Sciatic nerve (tissue), 2 donors: ENCODE measurements at regions not wholly inside any gene's neighbourhood (a gene's known extent, or its start where the extent isn't known, plus 50 kb on each side); places are given as distances from the start of the nearest gene placed in this dataset.
"Not testable (repeated sequence)": the region's sequence is repeated elsewhere in the genome, so short reads cannot be mapped to it uniquely, and the experiment has no call there.

Source experiments
- ATAC-seq: fragments of 200-7000 bp; cut with Tn5 transposase; one replicate; pipeline ENCODE4 v1.9.1; 2020; ENCODE audit warnings: mild to moderate bottlenecking, moderate library complexity
- DNase-seq: peaks from one replicate; pipeline ENCODE4 v3.0.0-alpha.2; 2020; ENCODE audit warnings: low spot score
- intact Hi-C: fragments of 100-400 bp; cut with DNase I; formaldehyde crosslinking; loops from one replicate; pipeline ENCODE4 v1.14.2; 2022
- donor health status: DM: no; HTN: no; CAD: no.
- donor health status: DM: no; HTN: no; CAD: no.

DNA sequence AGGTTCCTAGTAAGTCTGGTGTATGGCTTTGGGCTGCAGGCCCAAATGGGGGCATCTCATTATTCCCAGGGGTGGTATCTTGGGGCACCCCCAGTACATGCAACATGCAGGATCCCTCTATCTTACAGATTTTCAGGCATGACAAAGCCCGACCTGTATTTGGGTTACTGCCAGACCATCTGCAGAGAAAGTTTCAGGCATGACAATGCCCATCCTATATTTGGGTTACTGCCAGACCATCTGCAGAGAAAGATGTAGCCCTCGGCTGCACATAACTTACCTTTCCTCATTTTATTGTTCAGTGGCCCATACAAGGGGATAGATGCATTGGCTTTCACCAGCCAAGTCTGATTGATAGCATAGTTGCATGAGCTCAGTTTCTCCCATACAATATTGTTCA is 112.2 kb upstream of the RAB18 start:
- DNase-seq (no peak), ATAC-seq (no peak)
- intact Hi-C loops: no loop called here

DNA sequence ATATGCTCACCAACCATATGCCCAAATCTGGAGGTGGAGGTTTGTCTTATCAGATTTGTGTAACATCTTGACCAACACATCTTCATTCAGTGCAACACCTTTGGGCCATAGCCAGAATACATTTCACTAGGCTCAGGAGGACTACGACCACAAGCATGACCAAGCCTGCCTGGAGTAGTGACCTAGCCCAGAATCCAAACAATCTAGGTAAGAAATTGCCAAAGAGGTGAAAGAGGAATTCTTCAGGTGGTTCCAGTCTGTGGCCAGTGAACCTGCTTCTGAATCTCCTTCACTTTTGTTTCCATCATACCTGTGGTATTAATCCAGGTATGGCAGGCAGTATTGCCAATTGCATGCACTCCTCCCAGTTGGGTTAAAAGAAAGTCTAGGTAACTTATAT is 112.8 kb upstream of the RAB18 start:
- intact Hi-C loops: no loop called here
- DNase-seq (no peak), ATAC-seq (no peak)

DNA sequence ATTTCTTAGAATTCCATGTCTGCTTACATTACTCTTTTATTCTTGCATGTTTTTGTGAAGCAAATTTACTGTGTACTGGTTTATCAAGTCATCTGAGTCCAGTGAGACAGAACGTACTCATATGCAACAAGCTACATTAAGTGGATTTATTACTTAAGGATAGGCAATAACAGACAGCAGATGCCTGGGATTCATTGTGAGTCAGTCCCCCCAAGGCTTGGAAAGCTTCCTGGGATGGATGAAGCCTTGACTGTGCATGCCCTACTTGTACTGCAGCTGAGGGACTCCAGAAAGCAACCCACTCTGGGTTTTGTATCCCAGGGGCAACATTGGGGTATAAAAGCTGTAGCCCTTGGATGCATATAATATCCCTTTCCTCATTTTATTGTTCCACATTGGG is 113.4 kb upstream of the RAB18 start:
- DNase-seq (no peak), ATAC-seq (no peak)
- intact Hi-C loops: no loop called here

GRCh38 chr10:27388761-27389399 is 115.2 kb upstream of the RAB18 start:
- intact Hi-C loops: no loop called here
- ATAC-seq (peak; percentile 88), DNase-seq (no peak)

- no peak for ATAC-seq
- intact Hi-C loops: no loop called here
- DNase-seq: no peak
Observed at GRCh38 chr10:27383595-27384542, 120.2 kb upstream of the RAB18 start.

DNA sequence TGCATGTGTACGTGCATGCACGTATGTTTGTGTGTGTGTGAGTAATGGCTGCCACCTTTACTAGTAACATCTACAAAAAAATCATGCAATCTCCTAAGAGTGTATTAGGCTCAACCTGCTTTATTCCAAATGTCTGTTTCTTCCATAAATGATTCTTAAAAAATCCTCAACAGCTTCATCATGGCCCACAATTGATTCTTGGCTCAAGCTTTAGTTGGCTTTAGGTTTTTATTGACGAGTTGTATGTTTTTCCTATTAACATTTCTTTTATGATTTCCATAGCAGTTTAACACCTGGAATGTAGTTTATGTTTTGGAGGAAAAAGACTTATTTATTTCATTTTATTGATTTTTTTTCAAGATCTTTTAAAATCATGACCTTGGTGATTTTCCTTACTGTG is 121.9 kb upstream of the RAB18 start:
- intact Hi-C loops: no loop called here
- no peak for DNase-seq
- ATAC-seq: no peak

- intact Hi-C loops: no loop called here
- DNase-seq (no peak), ATAC-seq (no peak)
Observed at GRCh38 chr10:27380929-27381358, 123.2 kb upstream of the RAB18 start.

DNA sequence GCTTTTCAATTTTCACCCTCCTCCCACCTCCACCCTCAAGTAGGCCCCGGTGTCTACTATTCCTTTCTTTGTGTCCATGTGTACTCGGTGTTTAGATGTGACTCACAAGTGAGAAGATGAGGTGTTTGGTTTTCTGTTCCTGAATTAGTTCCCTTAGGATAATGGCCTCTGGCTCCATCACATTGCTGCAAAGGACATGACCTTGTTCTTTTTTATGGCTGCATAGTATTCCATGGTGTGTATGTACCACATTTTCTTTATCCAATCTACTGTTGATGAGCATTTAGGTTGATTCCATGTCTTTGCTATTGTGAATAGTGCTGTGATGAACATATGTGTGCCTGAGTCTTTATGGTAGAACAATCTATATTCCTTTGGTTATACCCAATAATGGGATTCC is 125.1 kb upstream of the RAB18 start:
- intact Hi-C loops, DNase-seq, ATAC-seq: not testable (repeated sequence)

- ATAC-seq (no peak), DNase-seq (no peak)
- intact Hi-C loops: no loop called here
Observed at GRCh38 chr10:27373566-27374160, 130.4 kb upstream of the RAB18 start.

GRCh38 chr10:27372095-27372494 is 131.5 kb upstream of the ACBD5 start:
- no peak for DNase-seq
- ATAC-seq: no peak
- intact Hi-C loops: no loop called here

- intact Hi-C loops, ATAC-seq, DNase-seq: not testable (repeated sequence)
Observed at GRCh38 chr10:27371375-27371774, 130.8 kb upstream of the ACBD5 start.

DNA sequence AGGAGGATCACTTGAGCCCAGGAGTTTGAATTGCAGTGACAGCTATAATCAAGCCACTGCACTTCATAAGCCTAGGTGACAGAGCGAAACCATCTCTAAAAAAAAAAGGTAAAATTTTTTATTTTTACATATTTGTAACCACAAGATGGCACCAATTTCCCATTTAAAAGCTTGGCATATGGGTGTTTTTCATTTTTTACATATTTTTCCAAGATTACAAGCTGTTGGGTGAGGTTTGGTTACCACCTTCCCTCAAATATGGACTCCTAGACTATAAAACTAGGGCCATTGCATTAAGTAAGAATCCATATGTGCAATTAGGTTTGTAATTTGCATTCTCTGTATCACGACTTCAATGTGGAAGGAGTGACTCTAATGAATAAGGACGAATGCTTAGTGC is 129.3 kb upstream of the ACBD5 start:
- ATAC-seq (no peak), DNase-seq (no peak)
- intact Hi-C loops: no loop called here

DNA sequence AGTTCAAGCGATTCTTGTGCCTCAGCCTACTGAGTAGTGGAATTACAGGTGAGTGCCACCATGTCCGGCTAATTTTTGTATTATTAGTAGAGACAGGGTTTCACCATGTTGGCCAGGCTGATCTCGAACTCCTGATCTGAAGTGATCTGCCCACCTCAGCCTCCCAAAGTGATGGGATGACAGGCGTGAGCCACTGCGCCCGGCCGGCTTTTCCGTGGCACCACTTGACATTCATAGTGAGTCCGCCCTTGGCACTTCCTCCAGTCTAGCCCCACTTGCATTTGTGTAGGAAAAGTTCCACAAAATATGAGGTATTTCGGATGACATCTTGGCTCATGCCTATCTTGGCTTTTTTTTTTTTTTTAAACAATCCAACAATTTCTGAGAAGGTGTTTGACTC is 128.1 kb upstream of the ACBD5 start:
- ATAC-seq (no peak), DNase-seq (no peak)
- intact Hi-C loops: no loop called here

DNA sequence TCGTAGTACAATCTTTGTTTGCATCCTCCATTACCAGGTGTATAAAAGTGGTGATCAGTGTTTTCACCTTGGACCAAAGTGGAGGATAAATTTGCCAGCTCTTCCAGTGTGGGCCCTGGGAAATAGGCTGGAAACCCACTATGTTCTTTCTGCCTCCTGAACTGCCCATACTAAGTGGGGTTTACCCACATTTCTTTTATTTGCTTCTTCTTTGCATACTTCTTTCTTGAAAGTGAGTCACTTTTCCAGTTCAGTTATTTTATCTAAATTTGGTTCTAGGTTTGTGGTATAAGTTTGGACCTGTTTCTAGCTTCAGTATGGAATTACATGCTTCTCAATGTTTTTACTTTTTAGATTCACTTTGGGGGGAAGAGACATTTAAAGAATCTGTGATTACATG is 126.2 kb upstream of the ACBD5 start:
- no peak for ATAC-seq
- DNase-seq: no peak
- intact Hi-C loops: no loop called here

DNA sequence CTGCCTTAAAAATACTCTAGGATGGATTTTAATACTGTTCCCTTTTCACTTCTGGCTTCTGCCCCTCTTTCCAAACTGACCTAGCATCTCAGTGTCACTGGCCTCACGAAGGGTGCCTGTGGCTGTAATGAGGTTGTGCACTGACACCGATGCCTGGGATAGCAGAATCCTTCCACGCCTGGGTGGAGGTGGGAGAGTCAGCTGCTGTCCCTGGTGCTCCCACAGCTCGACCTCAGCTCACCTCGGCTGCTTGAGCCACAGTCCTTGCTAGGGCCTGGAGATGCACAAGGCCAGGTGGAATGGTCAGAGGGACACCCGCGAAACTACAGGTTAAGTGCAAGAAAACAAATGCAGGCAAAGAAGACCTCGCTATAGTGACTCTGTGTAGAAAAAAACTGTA is 123.4 kb upstream of the ACBD5 start:
- DNase-seq: no peak
- intact Hi-C loops: no loop called here
- ATAC-seq: no peak

- DNase-seq (peak; percentile 74), ATAC-seq (peak; percentile 65)
- intact Hi-C loops: no loop called here
Observed at GRCh38 chr10:27360581-27361172, 120.1 kb upstream of the ACBD5 start.

DNA sequence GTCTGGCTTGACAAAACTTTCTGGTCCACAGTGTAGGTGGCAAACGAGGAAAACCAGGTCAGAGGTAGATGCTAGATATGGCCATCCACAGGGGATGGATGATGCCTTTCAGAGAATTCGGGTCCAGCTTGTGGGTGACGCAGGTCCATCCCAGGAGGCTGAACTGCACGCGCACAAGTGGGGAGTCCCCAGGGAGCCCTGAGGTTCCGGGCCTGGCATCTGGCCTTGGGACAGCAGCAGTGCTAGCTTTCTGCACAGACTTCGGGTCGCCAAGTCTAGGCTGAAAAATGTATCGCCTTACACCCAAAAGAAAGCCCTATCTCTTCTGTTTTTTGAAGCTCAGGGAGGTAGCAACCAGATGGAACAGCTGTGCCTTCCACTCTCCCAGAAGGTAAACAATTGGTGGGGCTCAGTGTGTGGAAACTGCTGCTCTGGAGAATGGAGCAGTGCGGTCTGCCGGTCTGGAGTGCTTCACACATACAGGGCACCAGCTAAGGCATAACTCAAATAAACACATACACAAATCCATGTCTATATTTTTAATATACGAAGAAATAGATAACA is 119.3 kb upstream of the ACBD5 start:
- intact Hi-C loops: no loop called here
- ATAC-seq (peak; percentile 28), DNase-seq (no peak)

- intact Hi-C loops: no loop called here
- no peak for ATAC-seq
- no peak for DNase-seq
Observed at GRCh38 chr10:27356738-27357137, 116.1 kb upstream of the ACBD5 start.

DNA sequence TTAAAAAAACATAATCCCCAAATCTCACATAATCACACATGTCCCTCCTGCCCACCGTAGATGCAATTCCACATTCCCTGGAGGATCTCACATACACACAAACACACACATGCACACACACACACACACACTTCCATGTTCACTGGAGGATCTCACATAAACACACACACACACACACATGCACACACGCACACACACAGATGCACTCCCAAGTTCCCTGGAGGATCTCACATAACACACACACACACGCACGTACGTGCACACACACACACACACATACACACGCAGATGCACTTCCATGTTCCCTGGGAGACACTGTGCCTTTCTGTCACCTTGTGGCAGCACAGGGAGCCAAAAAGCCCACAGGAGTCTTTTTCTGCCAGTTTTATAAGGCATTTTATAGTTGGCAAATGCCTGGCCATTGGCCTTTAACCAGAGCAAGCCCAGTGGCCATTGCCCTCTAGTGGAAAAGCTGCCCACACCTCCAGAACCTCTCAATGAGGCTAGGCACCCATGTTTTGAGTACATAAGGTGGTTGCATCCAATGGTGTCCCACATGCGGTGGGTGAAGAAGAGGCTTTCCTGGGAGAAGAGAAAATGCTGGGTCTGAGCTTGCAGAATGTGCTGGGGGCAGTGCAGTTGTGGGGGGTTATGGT is 115.4 kb upstream of the ACBD5 start:
- intact Hi-C loops: no loop called here
- no peak for ATAC-seq
- DNase-seq: no peak
